Right lobe of liver (tissue), 4 donors: ENCODE measurements at regions not wholly inside any gene's neighbourhood (a gene's known extent, or its start where the extent isn't known, plus 50 kb on each side); places are given as distances from the start of the nearest gene placed in this dataset.

Source experiments
- POLR2A ChIP-seq: fragments of 450-650 bp; IDR thresholded peaks from one replicate; pipeline ENCODE4 v1.6.1; 2017; ENCODE audit warnings: antibody characterized with exemption, mild to moderate bottlenecking
- TF ChIP-seq, protein P1 (sequence below), 4 donors: fragments of 200-600 bp in 3 of 4; fragments of 450-650 bp in 1 of 4; IDR thresholded peaks; one replicate each; pipeline versions ENCODE4 v1.5.1 to v1.8.0; 2016 to 2022; ENCODE audit warnings: antibody characterized with exemption in 4 of 4, mild to moderate bottlenecking in 2 of 4
- donor health status: DM: no; HTN: no; CAD: no.
- donor health status: DM: no; HTN: no; CAD: no.
- donor health status: DM: no; HTN: yes; CAD: no.

DNA sequence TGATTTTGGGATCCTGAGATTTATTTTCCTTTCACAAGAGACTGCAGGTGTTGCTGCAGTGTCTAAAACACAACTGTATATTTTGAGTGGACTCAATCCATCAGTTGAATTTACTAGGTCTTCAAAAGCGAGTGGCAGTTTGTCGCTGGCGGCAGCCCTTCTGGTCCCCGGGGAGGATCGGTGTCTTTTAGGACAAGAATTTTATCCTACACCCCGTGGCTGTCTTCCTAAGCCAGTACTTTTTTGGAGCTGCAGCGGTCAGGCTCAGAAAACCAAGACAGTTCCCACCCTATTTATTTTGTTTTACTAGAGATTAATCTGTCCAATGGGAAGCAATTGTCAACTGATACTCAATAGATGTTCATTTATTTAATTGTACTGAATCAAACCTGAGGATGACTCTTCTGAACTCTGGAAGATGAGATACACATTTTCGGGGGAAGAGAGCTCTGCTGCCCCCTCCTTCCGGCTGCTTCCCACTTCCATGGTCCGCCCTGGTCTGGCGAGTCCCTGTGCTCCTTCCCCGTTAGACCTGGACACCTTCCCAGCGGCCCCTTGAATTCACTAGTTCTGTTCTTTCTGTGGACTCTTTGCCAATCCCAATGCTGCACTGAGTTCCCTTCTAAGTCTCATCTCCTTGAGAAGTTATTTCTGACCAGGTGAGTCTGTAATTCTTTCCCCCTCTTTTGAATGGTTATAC is 90.6 kb downstream of the ERMARD start:
- TF ChIP-seq, protein P1, sequence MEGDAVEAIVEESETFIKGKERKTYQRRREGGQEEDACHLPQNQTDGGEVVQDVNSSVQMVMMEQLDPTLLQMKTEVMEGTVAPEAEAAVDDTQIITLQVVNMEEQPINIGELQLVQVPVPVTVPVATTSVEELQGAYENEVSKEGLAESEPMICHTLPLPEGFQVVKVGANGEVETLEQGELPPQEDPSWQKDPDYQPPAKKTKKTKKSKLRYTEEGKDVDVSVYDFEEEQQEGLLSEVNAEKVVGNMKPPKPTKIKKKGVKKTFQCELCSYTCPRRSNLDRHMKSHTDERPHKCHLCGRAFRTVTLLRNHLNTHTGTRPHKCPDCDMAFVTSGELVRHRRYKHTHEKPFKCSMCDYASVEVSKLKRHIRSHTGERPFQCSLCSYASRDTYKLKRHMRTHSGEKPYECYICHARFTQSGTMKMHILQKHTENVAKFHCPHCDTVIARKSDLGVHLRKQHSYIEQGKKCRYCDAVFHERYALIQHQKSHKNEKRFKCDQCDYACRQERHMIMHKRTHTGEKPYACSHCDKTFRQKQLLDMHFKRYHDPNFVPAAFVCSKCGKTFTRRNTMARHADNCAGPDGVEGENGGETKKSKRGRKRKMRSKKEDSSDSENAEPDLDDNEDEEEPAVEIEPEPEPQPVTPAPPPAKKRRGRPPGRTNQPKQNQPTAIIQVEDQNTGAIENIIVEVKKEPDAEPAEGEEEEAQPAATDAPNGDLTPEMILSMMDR (IDR thresholded peaks at IDR 0.05) = no peak
- no peak for TF ChIP-seq POLR2A
